Esophagus muscularis mucosa (tissue), 3 donors: ENCODE measurements at regions not wholly inside any gene's neighbourhood (a gene's known extent, or its start where the extent isn't known, plus 50 kb on each side); places are given as distances from the start of the nearest gene placed in this dataset.

Experiments
- POLR2A ChIP-seq: fragments of 450-650 bp; IDR thresholded peaks from one replicate; pipeline ENCODE4 v1.6.1; 2017; ENCODE audit warnings: antibody characterized with exemption, moderate library complexity, mild to moderate bottlenecking, low read depth
- POLR2AphosphoS5 ChIP-seq, 2 donors: sonication (generic); formaldehyde crosslinking; IDR thresholded peaks; one replicate each; pipeline ENCODE4 v1.6.1; 2017; ENCODE audit warnings: antibody characterized with exemption in 2 of 2
- TF ChIP-seq, protein P1 (sequence below), 3 experiments: fragments of 200-600 bp in 2 of 3; fragments of 450-650 bp in 1 of 3; sonication (generic) in 2 of 3; IDR thresholded peaks; one replicate each; pipeline ENCODE4 v1.5.1; 2017 to 2019; ENCODE audit warnings: antibody characterized with exemption in 3 of 3, mild to moderate bottlenecking in 2 of 3, moderate library complexity in 1 of 3

DNA sequence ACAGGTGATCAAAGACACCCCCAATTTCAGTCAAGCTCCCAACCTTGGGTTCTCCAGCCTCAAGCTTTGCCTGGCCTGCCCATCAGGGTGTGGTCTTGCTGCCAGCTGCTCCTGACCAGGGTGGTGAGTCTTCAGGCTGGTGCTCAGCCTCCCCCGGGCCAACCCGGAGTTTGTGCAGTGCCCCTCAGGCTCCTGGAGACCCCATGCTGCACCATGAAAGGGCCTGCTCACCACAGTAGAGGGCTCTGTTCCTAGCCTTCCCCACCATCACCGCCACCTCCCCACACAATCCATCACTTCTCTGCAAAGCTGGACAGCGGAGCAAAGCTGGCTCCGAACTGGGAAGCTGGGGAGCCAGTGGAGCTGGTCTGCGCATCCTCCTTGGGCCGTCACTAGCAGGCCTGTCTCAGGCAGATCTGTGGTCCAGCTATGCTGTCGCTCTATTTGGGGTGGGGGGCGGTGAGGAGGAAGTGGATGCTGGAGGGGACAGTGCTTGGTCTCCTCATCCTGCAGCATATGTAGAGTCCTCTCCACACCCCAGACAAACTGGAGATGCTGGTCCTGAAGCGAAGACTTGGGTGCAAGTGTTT is 88.5 kb upstream of the RPL38 start:
- TF ChIP-seq, protein P1, sequence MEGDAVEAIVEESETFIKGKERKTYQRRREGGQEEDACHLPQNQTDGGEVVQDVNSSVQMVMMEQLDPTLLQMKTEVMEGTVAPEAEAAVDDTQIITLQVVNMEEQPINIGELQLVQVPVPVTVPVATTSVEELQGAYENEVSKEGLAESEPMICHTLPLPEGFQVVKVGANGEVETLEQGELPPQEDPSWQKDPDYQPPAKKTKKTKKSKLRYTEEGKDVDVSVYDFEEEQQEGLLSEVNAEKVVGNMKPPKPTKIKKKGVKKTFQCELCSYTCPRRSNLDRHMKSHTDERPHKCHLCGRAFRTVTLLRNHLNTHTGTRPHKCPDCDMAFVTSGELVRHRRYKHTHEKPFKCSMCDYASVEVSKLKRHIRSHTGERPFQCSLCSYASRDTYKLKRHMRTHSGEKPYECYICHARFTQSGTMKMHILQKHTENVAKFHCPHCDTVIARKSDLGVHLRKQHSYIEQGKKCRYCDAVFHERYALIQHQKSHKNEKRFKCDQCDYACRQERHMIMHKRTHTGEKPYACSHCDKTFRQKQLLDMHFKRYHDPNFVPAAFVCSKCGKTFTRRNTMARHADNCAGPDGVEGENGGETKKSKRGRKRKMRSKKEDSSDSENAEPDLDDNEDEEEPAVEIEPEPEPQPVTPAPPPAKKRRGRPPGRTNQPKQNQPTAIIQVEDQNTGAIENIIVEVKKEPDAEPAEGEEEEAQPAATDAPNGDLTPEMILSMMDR (IDR thresholded peaks at IDR 0.05) = no peak
- no peak for TF ChIP-seq POLR2AphosphoS5 (IDR thresholded peaks at IDR 0.05)
- TF ChIP-seq POLR2A = no peak
